KMS-11 (cell line): ENCODE measurements at regions not wholly inside any gene's neighbourhood (a gene's known extent, or its start where the extent isn't known, plus 50 kb on each side); places are given as distances from the start of the nearest gene placed in this dataset.
A peak's percentile ranks its signal among the peaks of the same experiment; 100 is the strongest.

ENCODE experiments used
- H2AFZ ChIP-seq: fragments of 200-600 bp; sonication (generic); 2 replicates; pipeline ENCODE4 v1.6.1; 2016; ENCODE audit warnings: antibody characterized with exemption, mixed run types, low read depth
- H3K27ac ChIP-seq: fragments of 200-600 bp; sonication (generic); 2 replicates; pipeline ENCODE4 v1.6.1; 2016; ENCODE audit warnings: mild to moderate bottlenecking, mixed run types
- H3K27me3 ChIP-seq: fragments of 200-600 bp; sonication (generic); 2 replicates; pipeline ENCODE4 v1.6.1; 2017; ENCODE audit warnings: mild to moderate bottlenecking, low read depth, mixed run types, moderate library complexity; ENCODE audit not compliant: insufficient read depth
- H3K36me3 ChIP-seq: fragments of 200-600 bp; sonication (generic); 2 replicates; pipeline ENCODE4 v1.6.1; 2017; ENCODE audit warnings: mild to moderate bottlenecking, mixed run types; ENCODE audit not compliant: insufficient read depth
- H3K4me1 ChIP-seq: fragments of 200-600 bp; sonication (generic); 2 replicates; pipeline ENCODE4 v1.6.1; 2016; ENCODE audit warnings: mild to moderate bottlenecking, low read depth, mixed run types; ENCODE audit not compliant: poor library complexity, severe bottlenecking
- H3K4me2 ChIP-seq: fragments of 200-600 bp; sonication (generic); 2 replicates; pipeline ENCODE4 v1.7.0; 2016; ENCODE audit warnings: mild to moderate bottlenecking, mixed run types
- H3K4me3 ChIP-seq: fragments of 200-600 bp; sonication (generic); IDR thresholded peaks from 2 replicates; pipeline ENCODE4 v1.6.1; 2017; ENCODE audit warnings: low read depth, low read length, mixed read lengths; ENCODE audit not compliant: insufficient read depth
- H3K79me2 ChIP-seq: fragments of 200-600 bp; sonication (generic); 2 replicates; pipeline ENCODE4 v1.6.1; 2016; ENCODE audit warnings: low read depth, mixed run types; ENCODE audit not compliant: insufficient read depth
- H3K9ac ChIP-seq: fragments of 200-600 bp; sonication (generic); 2 replicates; pipeline ENCODE4 v1.6.1; 2016; ENCODE audit warnings: mild to moderate bottlenecking, mixed run types
- H4K20me1 ChIP-seq: fragments of 200-600 bp; sonication (generic); 2 replicates; pipeline ENCODE4 v1.6.1; 2016; ENCODE audit warnings: mild to moderate bottlenecking, mixed run types; ENCODE audit not compliant: insufficient read depth
- TF ChIP-seq, protein P1 (sequence below): fragments of 200-600 bp; sonication (generic); conservative IDR thresholded peaks from 2 replicates; pipeline ENCODE4 v1.6.1; 2017; ENCODE audit warnings: low read depth, mild to moderate bottlenecking, antibody characterized with exemption, low read length, moderate library complexity, mixed read lengths

DNA sequence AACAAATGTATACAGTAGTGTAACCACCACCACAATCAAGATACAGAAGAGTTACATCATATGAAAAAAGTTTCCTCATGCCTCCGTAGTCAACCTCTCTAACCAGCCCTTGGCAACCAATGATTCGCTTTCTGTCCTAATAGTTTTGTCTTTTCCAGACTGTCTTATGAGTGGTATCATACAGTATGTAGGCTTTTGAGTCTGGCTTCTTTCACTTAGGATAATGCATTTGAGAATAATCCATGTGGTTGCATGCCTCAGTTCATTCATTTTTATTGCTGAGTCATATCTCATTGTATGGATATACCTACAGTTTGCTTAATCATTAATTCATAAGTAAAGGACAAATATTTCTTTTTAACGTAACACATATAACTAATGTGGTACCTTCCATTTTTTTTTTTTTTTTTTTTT is 86.4 kb upstream of the RIPOR2 start:
- H3K79me2 ChIP-seq, result no peaks in the 10 kb centered on the region
- TF ChIP-seq, protein P1, sequence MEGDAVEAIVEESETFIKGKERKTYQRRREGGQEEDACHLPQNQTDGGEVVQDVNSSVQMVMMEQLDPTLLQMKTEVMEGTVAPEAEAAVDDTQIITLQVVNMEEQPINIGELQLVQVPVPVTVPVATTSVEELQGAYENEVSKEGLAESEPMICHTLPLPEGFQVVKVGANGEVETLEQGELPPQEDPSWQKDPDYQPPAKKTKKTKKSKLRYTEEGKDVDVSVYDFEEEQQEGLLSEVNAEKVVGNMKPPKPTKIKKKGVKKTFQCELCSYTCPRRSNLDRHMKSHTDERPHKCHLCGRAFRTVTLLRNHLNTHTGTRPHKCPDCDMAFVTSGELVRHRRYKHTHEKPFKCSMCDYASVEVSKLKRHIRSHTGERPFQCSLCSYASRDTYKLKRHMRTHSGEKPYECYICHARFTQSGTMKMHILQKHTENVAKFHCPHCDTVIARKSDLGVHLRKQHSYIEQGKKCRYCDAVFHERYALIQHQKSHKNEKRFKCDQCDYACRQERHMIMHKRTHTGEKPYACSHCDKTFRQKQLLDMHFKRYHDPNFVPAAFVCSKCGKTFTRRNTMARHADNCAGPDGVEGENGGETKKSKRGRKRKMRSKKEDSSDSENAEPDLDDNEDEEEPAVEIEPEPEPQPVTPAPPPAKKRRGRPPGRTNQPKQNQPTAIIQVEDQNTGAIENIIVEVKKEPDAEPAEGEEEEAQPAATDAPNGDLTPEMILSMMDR, result no peak

DNA sequence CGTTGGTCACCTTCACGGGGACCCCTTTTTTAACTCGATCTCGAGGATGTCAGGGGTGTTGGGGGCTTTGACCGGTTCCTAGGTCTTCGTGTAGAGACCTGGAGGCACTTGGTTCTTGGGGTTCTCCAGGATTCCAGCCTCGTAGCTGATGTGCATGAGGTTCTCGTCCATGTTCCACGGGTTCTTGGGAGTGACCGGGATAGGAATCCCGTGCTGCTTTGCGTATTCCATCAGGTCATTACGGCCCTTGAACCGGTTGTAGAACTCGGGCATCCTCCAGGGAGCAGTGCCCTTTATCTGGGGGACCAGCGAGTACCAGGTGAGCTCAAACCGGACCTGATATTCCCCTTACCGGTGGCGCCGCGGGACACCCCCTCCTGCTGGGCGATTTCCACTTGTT is 88.0 kb upstream of the RIPOR2 start:
- no peak overlapping the region for H2AFZ ChIP-seq
- H3K79me2 ChIP-seq, result no peaks in the 10 kb centered on the region
- H3K27ac ChIP-seq, result no peak overlapping the region
- TF ChIP-seq, protein P1, result no peak
- no peak overlapping the region for H3K9ac ChIP-seq
- H3K27me3 ChIP-seq, result no peaks in the 10 kb centered on the region
- no peak overlapping the region for H3K4me3 ChIP-seq
- H3K4me1 ChIP-seq, result peaks cover 39% of the 10 kb centered on the region
- no peaks in the 10 kb centered on the region for H4K20me1 ChIP-seq
- no peaks in the 10 kb centered on the region for H3K36me3 ChIP-seq
- H3K4me2 ChIP-seq, result no peak overlapping the region

More for the DNA sequence above, 86.4 kb upstream of the RIPOR2 start:
- Histone ChIP-seq H3K27me3 (no peaks in the 10 kb centered on the region), H3K36me3 (no peaks in the 10 kb centered on the region), H3K4me1 (peaks cover 25% of the 10 kb centered on the region), H3K9ac (no peak overlapping the region), H2AFZ (no peak overlapping the region), H3K4me2 (no peak overlapping the region), H3K27ac (no peak overlapping the region), H3K4me3 (no peak overlapping the region), H4K20me1 (no peaks in the 10 kb centered on the region)

DNA sequence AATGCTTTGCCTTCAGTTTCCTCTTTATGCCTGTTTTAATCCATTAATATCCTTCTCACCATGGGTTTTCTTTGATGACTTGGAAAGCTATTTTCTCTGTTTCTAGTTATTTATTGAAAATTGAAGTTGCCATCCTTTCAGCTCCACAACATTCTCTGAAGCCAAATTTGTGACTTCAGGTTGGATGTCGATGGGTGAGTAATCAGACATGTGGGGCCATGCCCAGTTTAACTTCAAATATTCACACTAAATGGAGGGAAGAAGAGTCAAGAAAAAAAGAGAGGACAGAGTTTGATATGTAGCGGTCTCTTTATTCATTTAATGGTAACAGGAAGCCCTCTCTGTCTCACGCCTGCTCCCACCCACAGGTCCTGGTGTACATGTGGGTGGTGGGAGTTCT is 89.1 kb upstream of the RIPOR2 start:
- Histone ChIP-seq H3K4me1 (peaks cover 39% of the 10 kb centered on the region), H3K27me3 (no peaks in the 10 kb centered on the region), H3K4me3 (no peak overlapping the region), H3K79me2 (no peaks in the 10 kb centered on the region), H4K20me1 (no peaks in the 10 kb centered on the region), H3K36me3 (no peaks in the 10 kb centered on the region), H3K4me2 (peak overlapping the region; percentile 65; the same call in 1 of the 2 replicates), H3K27ac (peak overlapping the region; percentile 85; the same call in 1 of the 2 replicates), H3K9ac (no peak overlapping the region), H2AFZ (no peak overlapping the region)
- TF ChIP-seq, protein P1, result no peak

DNA sequence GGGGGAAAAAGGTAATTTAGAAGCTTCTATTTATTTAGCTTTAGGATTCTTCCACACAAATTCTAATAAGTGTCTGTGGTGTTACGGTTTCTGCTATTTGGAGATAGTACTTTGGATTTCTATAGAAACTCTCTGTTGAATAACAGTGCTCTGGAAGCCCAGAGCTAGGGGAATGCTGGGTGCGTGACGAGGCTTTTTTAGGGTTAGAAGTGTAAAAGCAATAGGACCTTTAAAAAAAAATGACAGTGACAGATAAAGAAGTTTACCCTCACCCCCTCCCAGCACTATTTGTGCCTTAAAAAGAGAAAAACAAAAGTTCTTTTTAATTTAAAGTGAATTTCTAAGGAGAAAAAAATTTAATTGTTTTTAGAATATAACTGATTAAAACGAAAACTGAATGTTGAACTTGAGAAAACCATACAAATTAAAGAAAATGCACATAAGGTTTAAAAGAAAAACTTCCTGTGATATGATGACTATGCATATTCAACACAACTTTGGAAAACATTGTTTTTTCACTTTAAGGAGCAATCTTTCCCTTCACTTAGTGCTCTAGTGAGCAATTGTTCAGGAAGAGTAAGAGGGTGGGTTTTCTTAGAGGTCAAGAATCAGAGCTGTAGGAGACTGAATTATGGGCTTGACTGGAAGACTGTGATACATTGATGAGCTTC is 89.6 kb upstream of the RIPOR2 start:
- peaks cover 39% of the 10 kb centered on the region for H3K4me1 ChIP-seq
- H3K27ac ChIP-seq, result peak overlapping the region; percentile 85
- H3K9ac ChIP-seq, result peak overlapping the region; percentile 28; the same call in 1 of the 2 replicates
- no peak overlapping the region for H3K4me3 ChIP-seq
- TF ChIP-seq, protein P1, result no peak
- H3K4me2 ChIP-seq, result peak overlapping the region; percentile 65
- no peaks in the 10 kb centered on the region for H4K20me1 ChIP-seq
- H2AFZ ChIP-seq, result peak overlapping the region; percentile 80
- H3K79me2 ChIP-seq, result no peaks in the 10 kb centered on the region
- H3K27me3 ChIP-seq, result no peaks in the 10 kb centered on the region
- H3K36me3 ChIP-seq, result no peaks in the 10 kb centered on the region
